ENCODE measurements at regions not wholly inside any gene's neighbourhood (a gene's known extent, or its start where the extent isn't known, plus 50 kb on each side); places are given as distances from the start of the nearest gene placed in this dataset.

- DNase-seq (ENCODE audit: extremely low read depth in 1 of 4, low spot score in 3 of 4): no peak
- intact Hi-C loops (cut with micrococcal nuclease): no loop called here
- no TSS peak for BruUV-seq (replicated peaks)
- no peaks in the 10 kb centered on the region for H3K27me3 ChIP-seq (ENCODE audit: control insufficient read depth in 2 of 2, insufficient read depth in 2 of 2, low read length in 2 of 2)
- 3% methylated on average over 2 of the region's 2 CpGs for WGBS (ENCODE audit: insufficient coverage, low coverage, missing lambda C conversion rate)
- H3K27ac ChIP-seq (ENCODE audit: extremely low read depth, low read depth, low read length): no peak overlapping the region
- no peaks in the 10 kb centered on the region; the same call in 1 of the 2 replicates for H3K9me3 ChIP-seq (replicated peaks; ENCODE audit: control insufficient read depth, insufficient read depth, low read depth, low read length)
- no peak overlapping the region for H3K4me3 ChIP-seq
- H2AFZ ChIP-seq (ENCODE audit: low read depth, low read length): no peak overlapping the region
- H3K4me1 ChIP-seq (replicated peaks in 1 of 2; ENCODE audit: control insufficient read depth in 2 of 2, insufficient read depth in 2 of 2, low read length in 2 of 2): no peaks in the 10 kb centered on the region
- ATAC-seq: no peak
- no peak overlapping the region for H3K4me2 ChIP-seq (ENCODE audit: insufficient read depth, low read length)
- FAIRE-seq: no peak
- ChIA-PET CTCF (ENCODE audit: low intra/inter-chr PET ratio) (no interaction called here), POLR2A (no interaction called here)
- H3K9ac ChIP-seq (ENCODE audit: insufficient read depth in 1 of 2, low read depth in 2 of 2, low read length in 2 of 2): no peak overlapping the region
- in situ Hi-C loops (cut with MboI): no loop called here
- no peaks in the 10 kb centered on the region for H3K79me2 ChIP-seq (ENCODE audit: control insufficient read depth, insufficient read depth, low read length)
- H3K36me3 ChIP-seq (ENCODE audit: control insufficient read depth, insufficient read depth, low read length): no peaks in the 10 kb centered on the region
- no peaks in the 10 kb centered on the region for H4K20me1 ChIP-seq (replicated peaks; ENCODE audit: control insufficient read depth, insufficient read depth, low read length)
- no peaks in the 10 kb centered on the region for H3K9me1 ChIP-seq (ENCODE audit: control insufficient read depth, insufficient read depth, low read length)
- TF ChIP-seq UBTF (IDR thresholded peaks at IDR 0.05; ENCODE audit: borderline replicate concordance in 1 of 2, low read depth in 2 of 2, low read length in 2 of 2): no peak
- TF ChIP-seq, protein P1, sequence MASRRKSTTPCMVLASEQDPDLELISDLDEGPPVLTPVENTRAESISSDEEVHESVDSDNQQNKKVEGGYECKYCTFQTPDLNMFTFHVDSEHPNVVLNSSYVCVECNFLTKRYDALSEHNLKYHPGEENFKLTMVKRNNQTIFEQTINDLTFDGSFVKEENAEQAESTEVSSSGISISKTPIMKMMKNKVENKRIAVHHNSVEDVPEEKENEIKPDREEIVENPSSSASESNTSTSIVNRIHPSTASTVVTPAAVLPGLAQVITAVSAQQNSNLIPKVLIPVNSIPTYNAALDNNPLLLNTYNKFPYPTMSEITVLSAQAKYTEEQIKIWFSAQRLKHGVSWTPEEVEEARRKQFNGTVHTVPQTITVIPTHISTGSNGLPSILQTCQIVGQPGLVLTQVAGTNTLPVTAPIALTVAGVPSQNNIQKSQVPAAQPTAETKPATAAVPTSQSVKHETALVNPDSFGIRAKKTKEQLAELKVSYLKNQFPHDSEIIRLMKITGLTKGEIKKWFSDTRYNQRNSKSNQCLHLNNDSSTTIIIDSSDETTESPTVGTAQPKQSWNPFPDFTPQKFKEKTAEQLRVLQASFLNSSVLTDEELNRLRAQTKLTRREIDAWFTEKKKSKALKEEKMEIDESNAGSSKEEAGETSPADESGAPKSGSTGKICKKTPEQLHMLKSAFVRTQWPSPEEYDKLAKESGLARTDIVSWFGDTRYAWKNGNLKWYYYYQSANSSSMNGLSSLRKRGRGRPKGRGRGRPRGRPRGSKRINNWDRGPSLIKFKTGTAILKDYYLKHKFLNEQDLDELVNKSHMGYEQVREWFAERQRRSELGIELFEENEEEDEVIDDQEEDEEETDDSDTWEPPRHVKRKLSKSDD (conservative IDR thresholded peaks at IDR 0.05; ENCODE audit: low read length): no peak
- TF ChIP-seq, protein P2, sequence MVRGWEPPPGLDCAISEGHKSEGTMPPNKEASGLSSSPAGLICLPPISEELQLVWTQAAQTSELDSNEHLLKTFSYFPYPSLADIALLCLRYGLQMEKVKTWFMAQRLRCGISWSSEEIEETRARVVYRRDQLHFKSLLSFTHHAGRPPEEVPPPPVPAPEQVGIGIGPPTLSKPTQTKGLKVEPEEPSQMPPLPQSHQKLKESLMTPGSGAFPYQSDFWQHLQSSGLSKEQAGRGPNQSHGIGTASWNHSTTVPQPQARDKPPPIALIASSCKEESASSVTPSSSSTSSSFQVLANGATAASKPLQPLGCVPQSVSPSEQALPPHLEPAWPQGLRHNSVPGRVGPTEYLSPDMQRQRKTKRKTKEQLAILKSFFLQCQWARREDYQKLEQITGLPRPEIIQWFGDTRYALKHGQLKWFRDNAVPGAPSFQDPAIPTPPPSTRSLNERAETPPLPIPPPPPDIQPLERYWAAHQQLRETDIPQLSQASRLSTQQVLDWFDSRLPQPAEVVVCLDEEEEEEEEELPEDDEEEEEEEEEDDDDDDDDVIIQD (CRISPR knock-in tag; IDR thresholded peaks at IDR 0.05): no peak
- no peak for TF ChIP-seq ASH1L (IDR thresholded peaks at IDR 0.05; ENCODE audit: borderline replicate concordance, low read depth, partially characterized antibody)
- TF ChIP-seq LARP7 (IDR thresholded peaks at IDR 0.05): no peak
- TF ChIP-seq, protein P3, sequence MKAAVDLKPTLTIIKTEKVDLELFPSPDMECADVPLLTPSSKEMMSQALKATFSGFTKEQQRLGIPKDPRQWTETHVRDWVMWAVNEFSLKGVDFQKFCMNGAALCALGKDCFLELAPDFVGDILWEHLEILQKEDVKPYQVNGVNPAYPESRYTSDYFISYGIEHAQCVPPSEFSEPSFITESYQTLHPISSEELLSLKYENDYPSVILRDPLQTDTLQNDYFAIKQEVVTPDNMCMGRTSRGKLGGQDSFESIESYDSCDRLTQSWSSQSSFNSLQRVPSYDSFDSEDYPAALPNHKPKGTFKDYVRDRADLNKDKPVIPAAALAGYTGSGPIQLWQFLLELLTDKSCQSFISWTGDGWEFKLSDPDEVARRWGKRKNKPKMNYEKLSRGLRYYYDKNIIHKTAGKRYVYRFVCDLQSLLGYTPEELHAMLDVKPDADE (conservative IDR thresholded peaks at IDR 0.05; ENCODE audit: control insufficient read depth, low read depth, low read length): no peak
- TF ChIP-seq FOXJ2 (tag; IDR thresholded peaks at IDR 0.05): no peak
- no peak for TF ChIP-seq HIVEP1 (CRISPR knock-in tag; IDR thresholded peaks at IDR 0.05)
Measured at GRCh38 chr1:238985312-238985711, 401.1 kb upstream of the CHRM3 start.

All from K562 (cell line).